Osteocyte (in vitro differentiated cells): ENCODE measurements at regions not wholly inside any gene's neighbourhood (a gene's known extent, or its start where the extent isn't known, plus 50 kb on each side); places are given as distances from the start of the nearest gene placed in this dataset.
A peak's percentile ranks its signal among the peaks of the same experiment; 100 is the strongest.

ENCODE experiments used
- DNase-seq: peaks from one replicate; pipeline ENCODE4 v3.0.0; 2021; ENCODE audit warnings: mixed read lengths; ENCODE audit not compliant: unreplicated experiment; ENCODE audit errors: extremely low spot score
- H3K27ac Mint-ChIP-seq: one replicate; pipeline ENCODE4 v1.8.0; 2021; ENCODE audit warnings: mild to moderate bottlenecking, mixed read lengths; ENCODE audit not compliant: unreplicated experiment
- H3K27me3 Mint-ChIP-seq: one replicate; pipeline ENCODE4 v1.8.0; 2021; ENCODE audit warnings: mixed read lengths; ENCODE audit not compliant: unreplicated experiment
- H3K36me3 Mint-ChIP-seq: one replicate; pipeline ENCODE4 v1.8.0; 2021; ENCODE audit warnings: mixed read lengths; ENCODE audit not compliant: unreplicated experiment
- H3K4me1 Mint-ChIP-seq: one replicate; pipeline ENCODE4 v1.8.0; 2021; ENCODE audit warnings: mixed read lengths; ENCODE audit not compliant: unreplicated experiment
- H3K4me3 Mint-ChIP-seq: one replicate; pipeline ENCODE4 v1.8.0; 2021; ENCODE audit warnings: mild to moderate bottlenecking, moderate library complexity, mixed read lengths; ENCODE audit not compliant: unreplicated experiment
- H3K9me3 Mint-ChIP-seq: one replicate; pipeline ENCODE4 v1.8.0; 2021; ENCODE audit warnings: mixed read lengths; ENCODE audit not compliant: unreplicated experiment
- CTCF ChIP-seq: fragments of 200-600 bp; sonication (generic); IDR thresholded peaks from 2 replicates; pipeline ENCODE4 v1.5.0; 2021; ENCODE audit warnings: antibody characterized with exemption, mild to moderate bottlenecking, moderate library complexity

- Mint-ChIP-seq H3K27me3 (no peaks in the 10 kb centered on the region), H3K4me1 (peaks cover 38% of the 10 kb centered on the region), H3K4me3 (no peak overlapping the region), H3K36me3 (no peaks in the 10 kb centered on the region), H3K27ac (no peak overlapping the region), H3K9me3 (peaks cover 7% of the 10 kb centered on the region)
- no peak for TF ChIP-seq CTCF
- no peak for DNase-seq
These were observed 294.8 kb upstream of the STXBP5 start for GRCh38 chr6:146909376-146909775.

DNA sequence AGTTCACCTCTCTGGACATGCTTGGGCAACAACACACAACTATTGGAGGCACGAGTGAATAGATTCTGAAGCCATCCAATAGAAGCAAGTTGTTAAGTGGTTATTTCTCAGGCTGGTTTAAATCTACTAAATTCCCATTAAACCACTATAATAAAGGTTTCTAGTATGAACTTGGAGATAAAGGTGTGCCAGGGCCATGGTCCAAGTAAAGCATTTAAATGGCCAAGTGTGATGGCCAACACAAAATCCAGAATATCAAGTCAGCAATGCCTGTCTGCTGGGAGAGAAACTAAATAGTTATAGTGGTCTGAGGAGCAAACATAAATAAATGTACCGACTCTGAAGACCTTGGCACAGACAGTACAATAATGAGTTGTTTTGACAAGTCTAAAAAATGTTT lies 294.3 kb upstream of the STXBP5 start:
- H3K27me3 Mint-ChIP-seq = no peaks in the 10 kb centered on the region
- peaks cover 43% of the 10 kb centered on the region for H3K4me1 Mint-ChIP-seq
- H3K9me3 Mint-ChIP-seq = peaks cover 7% of the 10 kb centered on the region
- H3K4me3 Mint-ChIP-seq = no peak overlapping the region
- TF ChIP-seq CTCF = no peak
- H3K27ac Mint-ChIP-seq = no peak overlapping the region
- no peak for DNase-seq
- H3K36me3 Mint-ChIP-seq = no peaks in the 10 kb centered on the region

DNA sequence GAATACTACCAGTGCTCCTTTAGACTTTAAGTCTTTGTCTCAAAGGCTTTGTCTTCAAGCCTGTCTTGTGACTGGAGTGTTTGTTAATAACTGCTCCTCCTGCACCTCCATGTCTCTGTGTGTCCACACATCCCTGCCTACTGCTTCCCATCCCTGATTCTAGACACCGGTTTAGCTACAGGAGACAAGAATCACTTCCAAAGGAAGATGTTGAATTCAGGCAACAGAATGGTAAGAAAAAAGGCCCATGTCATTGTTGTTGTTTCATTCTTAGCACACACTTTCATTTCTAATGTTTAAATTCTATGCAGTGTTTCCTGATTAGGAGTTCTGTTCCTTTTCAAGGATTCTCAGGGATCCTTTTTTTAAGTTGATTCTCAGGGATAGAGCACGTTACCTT lies 293.6 kb upstream of the STXBP5 start:
- Mint-ChIP-seq H3K9me3 (peaks cover 8% of the 10 kb centered on the region), H3K27me3 (no peaks in the 10 kb centered on the region), H3K4me3 (no peak overlapping the region), H3K36me3 (no peaks in the 10 kb centered on the region), H3K27ac (peak overlapping the region; percentile 60), H3K4me1 (peaks cover 50% of the 10 kb centered on the region)
- DNase-seq = no peak
- no peak for TF ChIP-seq CTCF

DNA sequence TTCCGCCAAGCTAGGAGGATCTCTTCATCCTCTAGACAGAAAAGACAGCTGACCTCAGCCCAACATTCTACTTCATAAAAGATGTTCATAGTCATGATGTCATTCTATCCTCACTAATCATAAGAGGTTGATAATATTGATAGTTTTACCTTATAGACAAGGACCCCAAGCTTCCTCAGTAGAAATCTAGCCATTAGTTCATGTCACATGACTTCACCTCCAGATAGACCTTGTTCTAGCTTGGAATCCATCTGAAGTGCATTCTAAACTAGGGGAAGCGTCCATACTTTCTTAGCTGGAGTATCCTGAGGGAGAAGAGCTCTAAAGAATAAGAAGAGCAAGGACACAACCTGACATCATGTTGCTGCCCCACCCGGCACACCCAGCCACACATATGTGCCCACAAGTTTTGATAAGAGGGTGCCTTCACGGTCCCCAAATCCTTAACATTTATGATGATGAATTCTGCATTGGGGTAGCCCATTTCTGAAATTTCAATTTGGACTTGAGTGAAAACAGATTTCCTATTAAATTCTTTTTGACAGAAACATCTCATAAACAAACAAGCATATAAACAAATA lies 292.5 kb upstream of the STXBP5 start:
- DNase-seq = no peak
- no peaks in the 10 kb centered on the region for H3K27me3 Mint-ChIP-seq
- no peak for TF ChIP-seq CTCF
- H3K4me1 Mint-ChIP-seq = peaks cover 55% of the 10 kb centered on the region
- peaks cover 16% of the 10 kb centered on the region for H3K9me3 Mint-ChIP-seq
- no peaks in the 10 kb centered on the region for H3K36me3 Mint-ChIP-seq
- no peak overlapping the region for H3K27ac Mint-ChIP-seq
- H3K4me3 Mint-ChIP-seq = no peak overlapping the region

GRCh38 chr6:146912730-146913685 lies 291.2 kb upstream of the STXBP5 start:
- TF ChIP-seq CTCF = no peak
- peaks cover 18% of the 10 kb centered on the region for H3K9me3 Mint-ChIP-seq
- DNase-seq = no peak
- H3K27me3 Mint-ChIP-seq = no peaks in the 10 kb centered on the region
- H3K27ac Mint-ChIP-seq = peak overlapping the region; percentile 99
- no peak overlapping the region for H3K4me3 Mint-ChIP-seq
- peaks cover 58% of the 10 kb centered on the region for H3K4me1 Mint-ChIP-seq
- H3K36me3 Mint-ChIP-seq = no peaks in the 10 kb centered on the region
